Renal cortical epithelial cell (primary cell): ENCODE measurements at regions not wholly inside any gene's neighbourhood (a gene's known extent, or its start where the extent isn't known, plus 50 kb on each side); places are given as distances from the start of the nearest gene placed in this dataset.
A peak's percentile ranks its signal among the peaks of the same experiment; 100 is the strongest.

Source experiments
- DNase-seq: peaks from one replicate; pipeline ENCODE4 v3.0.0-alpha.2; 2011; ENCODE audit warnings: low read depth

DNA sequence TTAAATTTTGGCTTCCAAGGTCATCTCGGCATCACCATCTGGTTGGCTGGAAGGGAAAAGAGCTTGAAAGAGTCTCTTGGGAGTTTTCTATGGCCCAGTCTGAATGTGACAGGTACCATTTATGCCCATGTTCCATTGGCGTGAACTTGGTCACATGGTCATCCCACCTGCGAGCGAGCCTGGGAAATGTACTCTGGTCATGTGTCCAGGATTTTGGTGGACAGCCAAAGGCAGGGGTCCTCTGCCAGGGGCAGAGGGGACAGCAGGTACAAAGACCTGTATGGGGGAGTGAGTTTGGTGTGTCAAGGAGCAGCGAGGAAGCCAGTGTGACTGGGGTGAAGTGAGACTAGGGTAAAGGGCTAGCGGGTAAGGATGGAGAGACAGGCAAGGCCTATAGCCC lies 112.6 kb downstream of the CDC5L start:
- no peak for DNase-seq

DNA sequence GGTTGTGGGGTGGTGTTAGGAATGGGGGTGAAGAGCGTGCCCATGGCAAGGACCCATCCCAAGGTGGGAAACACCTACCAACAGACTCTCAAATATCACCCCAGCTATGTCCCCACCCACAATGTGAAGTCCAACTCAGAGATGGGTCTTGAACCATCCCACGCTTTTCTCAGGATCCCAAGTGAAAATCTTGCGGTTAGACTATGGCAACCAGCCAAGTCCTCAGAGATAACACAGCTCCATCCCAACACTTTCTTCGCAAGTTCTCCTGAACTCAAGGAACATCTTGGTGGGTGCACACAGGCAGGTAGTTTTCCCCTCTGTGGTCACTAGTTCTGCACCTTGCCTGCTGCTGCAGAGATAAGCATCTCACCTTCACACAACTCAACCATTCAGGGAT lies 116.0 kb downstream of the CDC5L start:
- DNase-seq: no peak

DNA sequence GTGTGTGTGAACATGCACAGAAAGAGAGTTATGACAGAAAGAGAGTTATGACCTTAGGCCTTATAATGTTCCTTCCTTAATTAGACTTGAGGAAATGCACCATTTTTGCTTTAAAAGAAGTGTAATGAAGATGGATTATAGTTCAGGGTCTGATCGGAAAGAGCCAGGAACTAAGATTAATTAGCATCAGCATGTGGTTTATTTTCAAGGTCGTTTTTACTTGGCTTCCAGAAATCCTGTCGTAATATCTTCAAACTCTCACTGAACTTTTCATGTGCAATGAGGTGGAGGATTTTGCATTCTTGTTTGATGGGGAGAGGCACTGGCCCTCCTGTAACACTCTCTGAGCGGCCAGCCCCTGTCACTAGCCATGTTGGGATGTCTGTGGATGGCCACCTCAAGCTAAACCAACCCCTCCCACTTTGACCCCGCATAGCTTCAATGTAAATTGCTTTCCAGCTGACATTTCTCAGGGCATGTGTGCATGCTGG lies 116.8 kb downstream of the CDC5L start:
- DNase-seq: peak; percentile 45

DNA sequence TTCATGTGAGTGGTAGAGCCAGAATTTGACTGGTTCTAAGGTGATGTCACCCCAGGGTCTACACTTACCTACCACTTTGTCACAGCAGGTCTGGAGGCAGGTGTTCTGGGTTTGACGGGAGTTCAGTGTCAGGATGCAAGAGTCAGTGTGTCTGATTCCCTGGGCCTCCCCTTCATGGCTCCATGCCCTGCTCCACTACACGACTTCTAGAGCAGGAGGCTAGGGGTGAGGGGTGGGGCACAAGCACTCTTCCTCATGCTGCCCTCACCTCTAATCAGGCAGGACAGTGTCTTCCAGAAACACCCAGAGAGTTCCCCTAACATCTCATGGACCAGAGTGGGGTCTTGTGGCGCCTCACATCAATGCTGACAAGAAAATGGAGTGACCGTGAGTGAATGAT lies 118.2 kb downstream of the CDC5L start:
- no peak for DNase-seq

DNA sequence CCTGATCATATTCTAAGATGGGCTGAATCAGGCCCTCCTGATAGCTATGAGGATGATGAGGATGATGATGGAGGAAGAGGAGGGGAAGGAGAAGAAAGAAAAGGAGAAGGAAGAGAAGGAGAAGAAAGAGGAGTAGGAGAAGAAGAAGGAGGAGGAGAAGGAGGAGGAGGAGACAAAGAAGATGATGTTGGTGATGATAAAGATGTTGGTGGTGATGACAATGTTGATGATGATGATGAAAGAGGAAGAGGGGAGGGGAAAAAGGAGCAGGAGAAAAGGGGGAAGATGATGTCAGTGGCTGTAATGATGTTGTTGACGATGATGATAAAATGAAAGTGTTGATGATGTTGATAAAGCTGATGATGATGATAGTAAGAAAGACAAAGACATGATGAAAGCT lies 119.5 kb downstream of the CDC5L start:
- DNase-seq: no peak

DNA sequence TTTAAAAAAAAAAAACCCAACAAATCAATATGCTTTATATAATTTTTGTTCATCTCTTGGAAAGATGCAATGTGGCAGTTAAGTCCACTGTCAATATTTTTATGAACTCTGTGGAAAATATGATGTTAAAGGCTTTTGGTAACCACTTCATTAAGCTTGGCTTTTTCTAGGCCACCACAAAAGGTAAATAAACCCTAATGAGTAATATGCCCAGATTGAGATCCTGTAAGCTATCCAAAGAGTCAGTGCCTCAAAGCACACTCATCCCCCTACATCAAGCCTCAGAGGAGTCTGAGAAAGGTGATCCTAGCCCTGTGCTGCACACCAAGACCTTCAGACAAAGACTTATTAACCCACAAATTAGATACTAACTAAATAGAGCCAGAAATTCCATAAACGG lies 121.1 kb downstream of the CDC5L start:
- DNase-seq: peak; percentile 57

DNA sequence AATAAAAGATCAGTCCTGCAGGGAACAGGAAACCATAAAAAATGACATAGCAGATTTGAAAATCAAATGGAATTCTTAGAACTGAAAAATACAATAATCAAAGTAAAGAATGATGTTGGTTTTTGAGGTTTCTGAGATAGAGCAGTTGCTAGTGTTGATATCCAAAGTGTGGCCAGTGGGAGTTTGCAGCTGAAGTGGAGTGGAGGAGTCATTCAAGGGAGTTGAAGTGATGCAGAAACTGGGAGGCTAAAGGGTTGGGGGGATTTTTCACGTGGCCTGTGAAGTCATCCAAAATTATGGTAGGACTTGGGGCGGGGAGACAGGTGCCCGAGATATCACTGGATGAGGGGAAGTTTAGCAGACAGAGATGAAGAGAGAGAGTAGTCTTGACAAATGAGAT lies 123.6 kb downstream of the CDC5L start:
- no peak for DNase-seq

DNA sequence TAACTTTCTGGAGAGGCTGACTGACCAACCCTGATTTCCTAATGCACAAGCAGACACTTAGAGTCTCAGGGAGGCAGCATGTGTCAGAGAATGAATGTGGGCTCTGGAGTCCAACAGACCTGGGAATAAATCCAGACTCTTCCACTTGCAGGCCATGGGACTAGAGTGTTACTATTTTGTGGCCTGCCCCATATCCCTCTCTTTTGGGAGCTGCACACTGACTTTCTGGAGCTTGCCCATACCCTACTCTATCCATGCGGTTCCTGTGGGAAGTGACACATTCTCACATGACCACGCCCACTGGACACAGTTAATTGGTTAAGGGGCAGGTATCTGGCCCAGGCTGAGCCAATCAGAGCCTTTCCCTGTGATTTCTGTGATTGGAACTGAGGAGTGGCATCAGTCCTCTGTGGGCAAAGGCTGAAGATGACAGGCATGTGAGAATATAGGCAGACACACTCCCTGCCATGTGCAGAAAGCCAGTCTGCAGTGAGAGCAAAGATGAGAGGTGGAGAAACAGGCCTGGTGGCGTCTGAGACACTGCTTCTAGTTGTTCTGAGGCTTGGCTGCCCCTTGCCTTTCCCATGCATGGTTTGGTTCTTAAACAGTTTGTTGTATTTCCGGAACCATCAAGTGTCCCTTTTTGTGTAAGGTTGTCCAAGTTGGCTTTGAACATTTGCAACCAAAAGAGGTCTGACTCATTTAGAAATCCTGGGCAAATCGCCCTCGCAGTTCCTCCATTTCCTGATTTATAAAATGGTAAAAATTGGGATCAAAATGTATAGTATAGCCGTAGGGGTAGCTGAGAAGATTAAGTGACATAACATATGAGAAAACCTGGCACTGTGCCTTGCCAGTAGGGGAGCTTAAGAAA lies 125.6 kb downstream of the CDC5L start:
- DNase-seq: no peak

DNA sequence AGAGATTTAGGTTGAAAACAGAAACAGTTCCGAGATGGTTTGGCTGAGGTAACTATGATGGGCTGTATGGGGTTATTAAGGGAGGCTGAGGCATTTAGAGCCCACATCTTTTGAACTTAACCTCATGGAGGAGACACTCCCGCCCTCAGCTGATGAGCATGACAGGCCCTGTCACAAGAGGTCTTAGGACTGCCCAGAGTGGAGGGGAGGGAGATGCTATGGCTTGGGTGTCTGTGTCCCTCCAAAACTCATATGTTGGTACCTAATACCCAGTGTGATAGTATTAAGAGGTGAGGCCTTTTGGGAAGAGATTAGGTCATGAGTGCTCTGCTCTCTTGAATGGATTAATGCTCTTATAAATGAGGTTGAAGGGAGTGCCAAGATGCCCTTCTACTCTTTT lies 126.6 kb downstream of the CDC5L start:
- DNase-seq: no peak

DNA sequence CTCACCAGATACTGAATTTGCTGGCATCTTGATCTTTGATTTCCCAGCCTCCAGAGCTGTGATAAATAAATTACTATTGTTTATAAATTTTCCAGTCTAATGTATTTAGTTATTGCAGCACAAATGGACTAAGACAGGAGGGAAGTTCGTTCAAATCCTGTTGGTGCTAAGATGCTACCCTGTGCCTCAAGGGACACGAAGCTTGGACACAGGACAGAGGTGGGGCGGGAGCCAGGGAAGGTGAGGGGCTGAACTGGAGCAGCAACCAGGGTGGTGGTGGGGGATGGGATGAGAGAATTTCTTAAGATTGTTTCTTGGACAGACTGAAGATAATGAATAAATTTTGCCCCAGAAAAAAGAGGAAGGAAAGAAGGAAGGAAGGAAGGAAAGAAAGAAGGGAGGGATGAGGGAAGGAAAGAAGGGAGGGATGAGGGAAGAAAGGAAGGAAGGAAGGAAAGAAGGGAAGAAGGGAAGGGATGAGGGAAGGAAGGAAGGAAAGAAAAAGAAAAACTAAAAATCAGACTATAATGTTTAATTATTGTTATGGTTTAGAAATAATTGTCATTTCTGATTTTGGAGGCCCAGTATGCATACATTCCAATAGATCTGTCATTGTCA lies 127.2 kb downstream of the CDC5L start:
- no peak for DNase-seq

DNA sequence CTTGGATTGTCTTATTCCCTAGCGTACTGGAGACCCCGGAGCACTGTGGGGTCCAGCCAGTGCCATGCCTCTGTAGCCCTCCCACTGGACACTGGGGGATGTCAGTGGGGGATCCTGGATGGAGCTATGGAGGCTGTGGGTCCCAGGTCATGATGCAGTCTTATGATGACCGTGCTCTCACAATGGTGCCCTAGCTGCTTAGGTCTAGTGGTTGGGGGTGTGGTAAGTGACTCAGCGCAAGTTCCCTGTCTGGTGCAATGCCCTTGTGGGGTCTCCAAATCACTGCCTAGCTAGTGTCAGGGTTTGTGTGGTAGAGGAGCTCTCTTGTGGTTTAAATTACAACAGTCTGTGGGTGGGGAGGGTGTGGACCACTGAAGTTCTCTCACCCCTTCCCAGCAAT lies 135.4 kb downstream of the CDC5L start:
- no peak for DNase-seq

DNA sequence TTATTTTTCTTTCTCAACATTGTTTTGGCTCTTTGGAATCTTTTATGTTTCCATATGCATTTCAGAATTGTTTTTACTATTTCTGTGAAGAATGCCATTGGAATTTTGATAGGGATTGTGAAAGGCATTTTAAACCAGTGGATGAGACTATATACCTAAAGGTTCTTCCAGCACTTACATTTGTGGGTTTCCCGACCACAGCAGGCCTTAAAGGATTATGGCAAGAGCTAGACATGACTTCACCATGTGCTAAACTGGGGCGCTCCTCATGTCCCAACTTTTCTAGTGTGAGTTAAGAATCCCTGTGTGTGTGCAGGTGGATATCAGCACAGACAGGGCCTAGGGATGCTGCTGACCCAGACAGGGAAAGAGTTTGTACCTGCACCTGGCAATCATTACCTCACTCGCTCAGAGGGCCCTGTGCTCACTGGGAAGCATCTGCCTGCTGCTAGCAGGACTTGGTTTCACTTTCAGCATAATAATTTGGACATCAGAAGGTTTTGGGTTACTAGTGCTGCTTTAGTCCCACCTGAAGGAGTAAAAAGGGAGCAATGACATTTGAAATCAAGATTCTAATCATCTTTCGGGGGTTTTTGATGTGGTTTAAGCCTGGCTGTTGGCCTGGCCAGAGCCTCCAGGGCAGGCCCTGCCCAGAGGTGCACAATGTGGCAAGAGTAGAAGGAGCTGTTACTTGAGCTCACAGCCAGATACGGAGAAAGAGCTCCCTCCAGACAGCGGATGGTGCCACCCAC lies 137.1 kb downstream of the CDC5L start:
- DNase-seq: no peak

DNA sequence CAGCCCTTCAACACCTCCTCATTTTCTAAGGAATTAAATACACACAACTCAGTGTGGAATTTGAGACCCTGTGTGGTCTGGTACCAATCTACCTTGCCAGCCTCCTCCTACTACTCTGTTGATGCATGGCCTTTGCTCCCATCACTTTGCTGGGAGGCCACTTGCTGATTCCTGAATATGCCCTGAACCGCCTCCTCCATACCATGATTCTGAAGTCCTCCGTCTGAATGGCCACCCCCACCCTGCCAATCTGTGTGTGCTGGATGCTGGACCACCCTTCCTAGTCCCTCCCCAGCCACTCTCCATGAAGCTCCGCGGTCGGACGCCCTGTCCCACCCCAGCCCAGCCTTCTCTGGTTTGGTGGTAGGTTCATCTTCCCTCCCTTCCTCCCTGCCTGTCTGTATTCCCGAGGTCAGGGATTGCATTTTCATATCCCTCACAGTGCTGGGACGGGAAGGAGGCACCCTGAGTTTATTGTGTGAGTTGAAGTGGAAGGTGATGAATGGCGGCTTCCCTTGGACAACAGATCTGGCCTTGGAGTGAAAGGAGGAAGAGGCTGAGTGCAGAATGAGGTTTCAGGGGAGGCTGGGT lies 138.3 kb downstream of the CDC5L start:
- no peak for DNase-seq

DNA sequence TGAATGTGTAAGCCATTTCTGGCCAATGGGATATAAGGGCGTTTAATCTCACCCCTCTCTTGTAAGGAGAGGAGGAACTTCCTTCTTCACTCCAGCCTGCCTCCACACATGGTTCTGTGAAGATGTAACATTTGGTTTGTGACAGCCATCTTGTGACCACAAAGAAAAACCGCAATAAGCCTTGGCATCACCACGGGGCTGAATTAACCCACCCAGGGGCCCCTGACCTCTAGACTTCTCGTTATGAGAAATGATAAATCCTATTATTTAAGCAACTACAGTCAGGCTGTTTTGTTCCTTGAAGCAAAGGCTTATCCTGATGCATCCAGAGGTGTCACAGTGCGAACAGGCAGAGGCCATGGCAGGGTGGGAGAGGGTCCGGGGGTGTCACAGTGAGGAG lies 139.7 kb downstream of the CDC5L start:
- no peak for DNase-seq

DNA sequence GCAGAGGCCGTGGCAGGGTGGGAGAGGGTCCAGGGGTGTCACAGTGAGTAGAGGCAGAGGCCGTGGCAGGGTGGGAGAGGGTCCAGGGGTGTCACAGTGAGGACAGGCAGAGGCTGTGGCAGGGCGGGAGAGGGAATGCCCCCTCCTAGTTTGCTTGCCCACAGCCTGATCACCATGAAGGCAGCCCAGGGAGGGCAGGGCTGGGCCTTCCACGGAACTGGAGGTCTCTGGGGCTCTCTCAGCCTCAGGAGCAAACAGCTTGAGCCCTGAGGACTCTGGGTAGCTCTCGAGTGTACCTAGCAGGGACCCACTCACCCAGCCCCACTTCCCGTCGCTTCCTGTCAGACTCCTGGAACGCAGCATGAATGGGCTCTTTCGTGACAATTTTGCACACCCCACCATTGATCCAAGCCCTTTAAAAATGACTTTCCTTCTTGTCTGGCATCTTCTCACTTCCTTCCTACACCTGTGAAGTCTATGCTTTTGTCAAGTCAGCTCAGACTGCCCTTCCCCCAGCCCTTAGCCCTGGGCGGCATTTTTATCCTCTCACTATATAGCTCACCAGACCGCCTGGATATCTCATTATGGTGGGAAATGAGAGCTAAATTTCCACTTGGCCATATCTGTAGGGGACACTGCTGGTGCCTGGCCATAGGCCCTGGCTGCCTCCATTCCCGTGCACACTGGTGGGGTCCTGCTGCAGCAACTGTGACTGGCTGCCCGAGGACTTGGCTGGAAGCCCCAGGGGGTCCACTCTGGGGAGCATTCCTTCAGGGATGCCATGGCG lies 140.3 kb downstream of the CDC5L start:
- DNase-seq: no peak

DNA sequence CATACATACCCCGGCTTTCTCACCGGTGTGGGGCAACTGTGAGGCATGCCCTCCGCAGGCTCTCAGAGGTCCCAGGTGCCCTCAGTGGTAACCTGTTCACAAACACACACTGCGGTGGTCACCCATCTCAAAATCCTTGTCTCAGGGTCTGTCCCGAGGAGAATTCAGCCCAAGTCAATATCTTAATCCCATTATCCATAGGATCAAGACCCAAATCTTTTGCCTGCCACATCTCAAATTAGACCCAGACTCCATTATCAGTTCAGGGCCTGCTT lies 140.8 kb downstream of the CDC5L start:
- no peak for DNase-seq

DNA sequence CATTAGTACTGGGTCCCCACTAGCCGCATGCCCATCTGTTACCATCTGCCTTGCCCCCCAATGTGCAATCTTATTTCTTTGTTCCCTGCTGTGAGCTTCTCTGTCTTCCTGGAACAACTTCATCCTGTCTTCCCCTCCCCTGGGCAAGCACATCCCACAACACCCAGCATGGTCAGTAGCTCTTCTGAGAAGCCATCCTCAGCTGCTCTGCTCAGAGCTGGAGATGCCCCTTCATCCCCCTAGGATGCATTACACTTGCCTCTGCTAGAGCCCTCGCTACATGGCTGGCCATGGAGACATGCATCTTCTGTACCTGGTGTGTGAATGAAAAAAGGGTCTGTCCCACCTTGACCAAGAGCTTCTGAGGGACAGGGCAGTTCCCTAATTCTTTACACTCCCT lies 141.2 kb downstream of the CDC5L start:
- DNase-seq: no peak

DNA sequence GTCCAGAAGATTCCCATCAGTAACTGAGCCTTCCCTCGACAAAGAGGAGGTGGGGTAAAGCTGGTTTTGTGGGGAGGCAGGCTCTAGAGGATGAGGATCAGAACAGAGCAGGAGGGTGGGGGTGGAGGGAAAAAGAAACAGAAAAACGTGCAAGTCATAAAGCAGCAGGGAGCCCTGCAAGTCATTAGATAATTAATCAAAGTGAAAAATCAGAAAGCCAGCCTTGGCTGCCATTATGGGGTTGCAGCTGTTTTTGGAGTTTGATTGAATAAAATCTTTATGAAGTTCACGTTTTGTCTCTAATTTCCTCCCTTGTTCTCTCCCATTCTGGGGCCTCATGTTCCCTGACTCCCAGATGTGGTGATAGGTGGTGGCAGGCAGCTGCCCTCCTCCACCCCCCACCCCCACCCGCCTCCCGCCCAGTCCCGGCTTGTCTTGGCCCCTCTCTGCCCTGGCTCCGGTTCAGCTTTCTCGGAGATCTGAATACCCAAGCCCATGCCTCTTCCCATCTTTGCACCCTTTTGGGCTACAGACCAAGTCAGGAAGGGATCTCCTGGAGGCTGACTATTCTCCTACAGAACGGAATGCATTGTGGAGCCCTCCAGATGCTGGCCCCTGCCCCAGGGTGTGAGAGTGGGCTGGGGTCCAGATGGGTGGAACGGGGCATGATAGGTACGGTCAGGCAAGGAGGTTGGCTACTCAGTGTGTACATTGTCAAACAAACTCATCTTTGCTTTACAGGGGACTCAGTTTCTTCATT lies 141.8 kb downstream of the CDC5L start:
- no peak for DNase-seq

DNA sequence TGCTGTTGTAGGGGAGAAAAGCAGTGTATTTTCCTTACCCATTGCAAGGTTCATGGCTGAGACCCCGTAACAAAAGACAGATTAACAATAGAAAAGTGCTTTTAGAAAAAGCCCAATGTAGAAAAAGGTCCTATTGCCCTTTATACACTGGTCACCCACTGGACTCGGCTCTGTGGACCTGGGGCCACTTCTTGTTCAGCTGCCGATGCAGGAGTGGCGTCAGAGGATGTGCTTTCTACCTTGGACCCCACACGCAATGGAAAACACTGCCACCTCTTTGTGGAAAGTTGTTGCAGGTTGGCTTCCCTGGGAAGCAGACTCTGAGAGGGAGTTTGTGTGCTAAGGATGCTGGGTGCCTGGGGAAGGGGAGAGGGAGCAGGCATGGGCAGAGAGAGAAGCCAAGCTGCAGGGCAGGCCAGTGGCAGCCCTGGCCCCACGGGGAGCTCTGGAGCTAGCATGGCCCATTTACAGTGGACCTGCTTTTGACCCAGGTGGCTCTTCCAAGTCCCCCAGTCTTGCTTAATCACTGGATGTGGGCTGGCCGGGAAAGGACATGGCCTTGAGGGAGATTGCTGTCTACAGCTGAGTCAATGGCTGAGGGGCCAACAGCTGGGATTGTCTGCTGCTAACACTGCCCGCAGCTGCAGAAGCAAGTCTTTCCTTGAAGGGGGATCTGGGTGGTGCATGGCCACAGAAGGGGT lies 142.9 kb downstream of the CDC5L start:
- no peak for DNase-seq

DNA sequence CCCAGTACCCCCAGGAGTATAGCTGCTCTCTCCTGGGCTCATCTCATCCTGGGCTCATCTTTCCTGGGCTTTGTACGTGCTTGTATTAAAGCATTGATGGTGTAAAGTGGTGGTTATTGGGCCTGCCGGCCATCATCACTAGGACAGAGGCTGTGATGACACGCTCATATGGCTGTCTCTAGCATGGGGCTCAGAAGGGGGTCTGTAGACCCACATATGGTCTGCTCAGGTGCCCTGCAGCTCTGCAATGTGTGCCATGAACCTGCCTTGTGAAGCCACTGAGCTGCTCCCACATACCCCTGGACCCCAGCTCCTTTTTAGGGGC lies 143.4 kb downstream of the CDC5L start:
- DNase-seq: no peak
